ENCODE measurements at regions not wholly inside any gene's neighbourhood (a gene's known extent, or its start where the extent isn't known, plus 50 kb on each side); places are given as distances from the start of the nearest gene placed in this dataset.
A peak's percentile ranks its signal among the peaks of the same experiment; 100 is the strongest.
"Not testable (repeated sequence)": the region's sequence is repeated elsewhere in the genome, so short reads cannot be mapped to it uniquely, and the experiment has no call there.

DNA sequence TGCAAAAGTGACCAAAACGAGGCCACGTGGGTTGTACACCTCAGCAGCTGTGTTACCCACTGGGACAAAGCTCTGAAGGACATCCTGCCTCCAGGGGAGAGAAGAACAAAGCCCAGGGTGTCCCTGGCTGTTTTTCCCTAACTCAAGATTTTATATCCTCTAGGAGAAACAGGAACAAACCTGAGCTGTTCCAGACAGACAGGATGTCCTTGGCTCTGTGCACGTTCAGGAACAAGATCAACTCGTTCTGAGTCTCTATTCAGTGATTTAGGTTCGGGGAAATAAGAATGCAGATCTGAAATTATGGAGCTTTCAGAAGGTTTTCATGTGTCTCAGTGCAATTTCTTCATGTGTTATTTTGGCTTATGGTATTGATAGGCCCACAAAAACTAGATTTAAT, 465.3 kb downstream of the TMEM121 start:
- H3K4me3 Mint-ChIP-seq, H3K27ac Mint-ChIP-seq, ATAC-seq, H3K27me3 Mint-ChIP-seq, H3K36me3 Mint-ChIP-seq, DNase-seq, H3K9me3 Mint-ChIP-seq, POLR2A ChIA-PET: not testable (repeated sequence)
- peaks cover 12 to 52% (median 42%) of the 10 kb centered on the region in 4 donors for H3K4me1 Mint-ChIP-seq

DNA sequence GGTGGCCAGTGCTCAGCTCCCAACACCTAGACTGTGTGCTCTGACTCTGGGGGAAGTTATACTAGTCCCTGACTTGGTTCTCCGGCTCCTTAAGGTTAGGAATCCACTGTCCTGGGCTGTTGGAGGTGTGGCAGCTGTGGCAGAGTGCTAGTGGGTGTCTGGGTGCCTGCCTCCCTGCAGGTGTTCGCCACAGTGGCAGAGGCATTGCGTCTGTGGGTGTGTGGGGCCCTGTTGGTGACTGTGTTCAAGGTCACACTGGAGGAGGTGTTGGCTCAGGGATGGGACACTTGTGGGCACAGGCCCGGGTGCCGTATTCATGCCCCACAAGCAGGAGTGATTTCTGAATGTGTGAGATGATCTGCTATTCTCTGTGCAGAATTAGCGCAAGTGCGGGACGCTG, 467.4 kb downstream of the TMEM121 start:
- H3K27ac Mint-ChIP-seq: peak overlapping the region in 4 of 10 donors; percentile 25 to 73 (median 70)
- no peaks in the 10 kb centered on the region for H3K27me3 Mint-ChIP-seq
- ATAC-seq: no peak
- no peaks in the 10 kb centered on the region for H3K36me3 Mint-ChIP-seq
- POLR2A ChIA-PET: no interaction called here
- peaks cover 12 to 42% (median 33%) of the 10 kb centered on the region in 4 donors for H3K4me1 Mint-ChIP-seq
- H3K9me3 Mint-ChIP-seq: peaks cover 0 to 6% (median 0%) of the 10 kb centered on the region in 9 donors
- H3K4me3 Mint-ChIP-seq: peak overlapping the region in 2 of 10 donors; percentile 34 to 59
- no peak for DNase-seq

DNA sequence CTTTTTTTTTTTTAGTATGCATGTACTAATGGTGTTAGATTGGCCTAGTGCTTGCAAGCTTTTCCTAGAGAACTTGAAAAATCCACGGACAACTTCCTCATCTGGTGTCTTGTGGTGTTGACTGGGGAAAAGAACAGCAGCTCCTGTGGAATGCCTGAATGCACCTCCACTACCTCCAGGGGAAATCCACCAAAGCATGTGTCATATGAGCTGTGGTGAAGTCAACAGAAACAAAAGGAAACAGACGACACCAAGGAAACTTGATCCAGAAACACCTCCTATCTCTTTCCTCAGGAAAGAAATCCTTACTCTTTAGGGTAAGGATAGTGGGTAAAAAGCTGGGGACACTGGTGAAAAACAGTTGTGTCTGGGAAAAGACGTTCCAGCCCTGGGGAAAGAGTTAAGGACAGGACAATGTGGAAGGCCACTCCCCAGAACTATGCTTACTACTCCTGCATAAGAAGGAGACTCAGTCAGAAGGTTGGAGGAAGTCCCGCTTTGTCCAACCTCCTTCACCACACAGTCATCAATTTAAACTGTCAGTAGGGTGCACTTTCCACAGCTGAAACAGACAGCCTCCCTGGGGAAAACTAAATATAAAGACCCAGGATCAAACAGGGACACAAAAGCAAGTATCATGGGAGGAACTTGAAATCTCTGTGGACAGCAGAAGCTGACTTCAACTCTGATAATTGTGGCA, 468.8 kb downstream of the TMEM121 start:
- DNase-seq, H3K27ac Mint-ChIP-seq, H3K9me3 Mint-ChIP-seq, H3K36me3 Mint-ChIP-seq, ATAC-seq, H3K4me3 Mint-ChIP-seq, H3K27me3 Mint-ChIP-seq, POLR2A ChIA-PET: not testable (repeated sequence)
- peaks cover 12 to 38% (median 30%) of the 10 kb centered on the region in 4 donors for H3K4me1 Mint-ChIP-seq

GRCh38 chr14:105998597-105998996, 472.2 kb downstream of the TMEM121 start:
- peaks cover 0 to 10% (median 0%) of the 10 kb centered on the region in 9 donors for H3K9me3 Mint-ChIP-seq
- H3K36me3 Mint-ChIP-seq, H3K27me3 Mint-ChIP-seq, DNase-seq: not testable (repeated sequence)
- POLR2A ChIA-PET: interaction anchor here (0.9 kb wide), 1 partner anchor 17 kb away, joined by 3 read pairs; no protein-coding TSS in a partner anchor
- ATAC-seq: peak in 1 of 2 donors; percentile 11
- H3K27ac Mint-ChIP-seq: peak overlapping the region in 9 of 10 donors; percentile 0 to 88 (median 78)
- H3K4me3 Mint-ChIP-seq: peak overlapping the region; percentile 6 to 81 (median 44)
- peaks cover 15 to 50% (median 37%) of the 10 kb centered on the region in 4 donors for H3K4me1 Mint-ChIP-seq

DNA sequence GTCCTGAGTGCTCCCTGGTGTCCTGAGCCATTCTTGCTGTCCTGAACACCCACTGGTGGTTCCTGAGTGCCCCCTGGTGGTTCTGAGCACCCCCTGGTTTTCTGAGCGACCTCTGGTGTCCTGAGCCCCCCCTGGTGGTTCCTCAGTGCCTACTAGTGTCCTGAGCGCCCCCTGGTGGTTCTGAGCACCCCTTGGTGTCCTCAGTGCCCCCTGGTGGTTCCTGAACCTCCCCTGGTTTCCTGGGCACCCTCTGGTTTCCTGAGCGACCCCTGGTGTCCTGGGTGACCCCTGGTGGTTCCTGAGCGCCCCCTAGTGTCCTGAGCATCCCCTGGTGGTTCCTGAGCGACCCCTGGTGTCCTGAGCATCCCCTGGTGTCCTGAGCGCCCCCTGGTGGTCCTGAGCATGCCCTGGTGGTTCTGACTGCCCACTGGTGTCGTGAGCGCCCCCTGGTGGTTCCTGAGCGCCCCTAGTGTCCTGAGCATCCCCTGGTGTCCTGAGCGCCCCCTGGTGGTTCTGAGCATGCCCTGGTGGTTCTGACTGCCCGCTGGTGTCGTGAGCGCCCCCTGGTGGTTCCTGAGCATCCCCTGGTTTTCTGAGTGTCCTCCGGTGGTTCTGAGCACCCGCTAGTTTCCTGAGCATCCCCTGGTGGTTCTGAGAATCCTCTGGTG, 473.1 kb downstream of the TMEM121 start:
- Mint-ChIP-seq H3K36me3 (no peaks in the 10 kb centered on the region), H3K4me1 (peaks cover 12 to 49% (median 29%) of the 10 kb centered on the region in 4 donors), H3K4me3 (peak overlapping the region in 4 of 10 donors; percentile 15 to 76 (median 24)), H3K9me3 (peaks cover 0 to 10% (median 0%) of the 10 kb centered on the region in 9 donors), H3K27ac (peak overlapping the region in 4 of 10 donors; percentile 20 to 84 (median 79)), H3K27me3 (no peaks in the 10 kb centered on the region)
- POLR2A ChIA-PET: no interaction called here
- DNase-seq: peak; percentile 45 to 87 (median 66)
- ATAC-seq: peak; percentile 73 to 80

DNA sequence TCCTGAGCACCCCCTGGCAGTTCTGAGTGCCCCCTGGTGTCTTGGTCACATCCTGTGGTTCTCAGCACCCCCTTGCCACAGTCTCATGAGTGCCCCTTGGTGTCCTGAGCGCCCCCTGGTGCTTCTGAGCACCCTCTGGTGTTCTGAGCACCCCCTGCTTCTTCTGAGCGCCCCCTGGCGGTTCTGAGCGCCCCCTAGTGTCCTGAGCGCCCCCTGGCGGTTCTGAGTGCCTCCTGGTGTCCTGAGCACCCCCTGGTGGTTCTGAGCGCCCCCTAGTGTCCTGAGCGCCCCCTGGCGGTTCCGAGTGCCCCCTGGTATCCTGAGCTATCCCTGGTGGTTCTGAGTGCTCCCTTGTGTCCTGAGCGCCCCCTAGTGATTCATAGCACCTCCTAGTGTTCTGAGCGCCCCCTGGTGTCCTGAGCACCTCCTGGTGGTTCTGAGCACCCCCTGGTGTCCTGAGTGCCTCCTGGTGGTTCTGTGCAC, 473.7 kb downstream of the TMEM121 start:
- ATAC-seq, POLR2A ChIA-PET, H3K27me3 Mint-ChIP-seq, H3K36me3 Mint-ChIP-seq: not testable (repeated sequence)
- H3K4me3 Mint-ChIP-seq: peak overlapping the region in 1 of 10 donors; percentile 18
- peaks cover 0 to 10% (median 0%) of the 10 kb centered on the region in 9 donors for H3K9me3 Mint-ChIP-seq
- DNase-seq: peak in 5 of 10 donors; percentile 8 to 27 (median 19)
- peak overlapping the region in 2 of 10 donors; percentile 36 to 80 for H3K27ac Mint-ChIP-seq
- peaks cover 14 to 50% (median 34%) of the 10 kb centered on the region in 4 donors for H3K4me1 Mint-ChIP-seq

- peaks cover 15 to 58% (median 44%) of the 10 kb centered on the region in 4 donors for H3K4me1 Mint-ChIP-seq
- peaks cover 0 to 10% (median 0%) of the 10 kb centered on the region in 9 donors for H3K9me3 Mint-ChIP-seq
- DNase-seq: peak in 5 of 10 donors; percentile 11 to 51 (median 30)
These were observed 474.9 kb downstream of the TMEM121 start for GRCh38 chr14:106001277-106001676.

DNA sequence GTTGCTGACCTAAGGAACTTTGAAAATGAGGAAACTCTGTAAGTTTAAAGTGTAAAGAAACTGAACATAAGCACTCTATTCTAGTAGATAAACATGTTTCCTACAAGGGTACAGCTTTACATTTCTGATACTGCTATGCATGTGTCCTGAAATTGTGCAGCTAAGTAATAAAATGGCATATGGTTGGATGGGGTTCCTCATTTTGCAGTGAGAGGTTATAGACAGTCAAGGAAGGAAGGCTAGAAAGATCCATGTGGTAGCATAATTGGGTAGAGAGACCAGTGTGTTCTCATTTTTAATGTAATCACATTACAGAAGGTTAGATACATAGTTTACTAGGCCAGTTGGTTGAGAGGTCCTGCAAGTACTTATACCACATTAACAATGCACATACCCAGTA, 477.0 kb downstream of the TMEM121 start:
- Mint-ChIP-seq H3K36me3 (no peaks in the 10 kb centered on the region), H3K27ac (peak overlapping the region in 1 of 10 donors; percentile 36), H3K4me3 (peak overlapping the region in 1 of 10 donors; percentile 30), H3K27me3 (no peaks in the 10 kb centered on the region), H3K9me3 (peaks cover 0 to 10% (median 0%) of the 10 kb centered on the region in 9 donors), H3K4me1 (peaks cover 15 to 51% (median 39%) of the 10 kb centered on the region in 4 donors)
- POLR2A ChIA-PET: no interaction called here
- DNase-seq: no peak
- ATAC-seq: no peak

More at GRCh38 chr14:106001277-106001676, 474.9 kb downstream of the TMEM121 start:
- H3K27ac Mint-ChIP-seq: peak overlapping the region in 6 of 10 donors; percentile 18 to 64 (median 36)
- H3K36me3 Mint-ChIP-seq, H3K27me3 Mint-ChIP-seq, H3K4me3 Mint-ChIP-seq, POLR2A ChIA-PET: not testable (repeated sequence)
- ATAC-seq: peak in 1 of 2 donors; percentile 45

DNA sequence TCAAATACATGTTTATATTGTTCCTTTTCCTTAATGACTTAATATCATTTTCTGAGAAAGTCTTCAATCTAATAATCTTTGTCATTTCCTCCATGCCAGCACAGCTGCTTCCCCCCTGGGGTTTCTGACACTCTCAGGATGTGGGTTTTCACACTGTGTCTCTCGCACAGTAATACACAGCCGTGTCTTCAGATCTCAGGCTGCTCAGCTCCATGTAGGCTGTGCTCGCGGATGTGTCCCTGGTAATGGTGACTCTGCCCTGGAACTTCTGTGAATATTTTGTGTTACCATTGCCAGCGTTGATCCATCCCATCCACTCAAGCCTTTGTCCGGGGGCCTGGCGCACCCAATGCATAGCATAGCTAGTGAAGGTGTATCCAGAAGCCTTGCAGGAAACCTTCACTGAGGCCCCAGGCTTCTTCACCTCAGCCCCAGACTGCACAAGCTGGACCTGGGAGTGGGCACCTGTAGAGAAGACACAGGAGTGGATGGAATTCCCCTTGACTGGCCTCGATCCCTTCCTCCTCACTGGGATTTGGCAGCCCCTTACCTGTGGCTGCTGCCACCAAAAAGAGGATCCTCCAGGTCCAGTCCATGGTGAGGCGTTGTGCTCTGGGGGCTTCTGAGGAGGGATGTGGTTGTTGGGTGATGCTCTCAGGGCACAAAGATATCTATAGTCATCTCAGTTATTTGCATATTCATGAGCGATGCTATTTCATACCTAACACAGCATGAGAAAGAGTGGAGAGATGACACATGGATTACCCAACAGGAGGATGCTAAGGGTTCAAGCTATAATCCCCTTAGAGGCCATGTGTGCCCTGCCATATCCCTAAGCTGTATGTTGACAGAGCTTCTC, 478.8 kb downstream of the TMEM121 start:
- H3K27me3 Mint-ChIP-seq, H3K36me3 Mint-ChIP-seq, H3K9me3 Mint-ChIP-seq: not testable (repeated sequence)
- Mint-ChIP-seq H3K4me1 (peaks cover 10 to 42% (median 30%) of the 10 kb centered on the region in 4 donors), H3K4me3 (peak overlapping the region; percentile 58 to 85 (median 81)), H3K27ac (peak overlapping the region; percentile 65 to 96 (median 89))
- peak; percentile 76 to 81 for ATAC-seq
- peak; percentile 33 to 81 (median 67) for DNase-seq
- POLR2A ChIA-PET: interaction anchor here (1.4 to 1.8 kb wide), 2 partner anchors 24 to 30 kb away, joined by 6 to 16 read pairs; no protein-coding TSS in a partner anchor

DNA sequence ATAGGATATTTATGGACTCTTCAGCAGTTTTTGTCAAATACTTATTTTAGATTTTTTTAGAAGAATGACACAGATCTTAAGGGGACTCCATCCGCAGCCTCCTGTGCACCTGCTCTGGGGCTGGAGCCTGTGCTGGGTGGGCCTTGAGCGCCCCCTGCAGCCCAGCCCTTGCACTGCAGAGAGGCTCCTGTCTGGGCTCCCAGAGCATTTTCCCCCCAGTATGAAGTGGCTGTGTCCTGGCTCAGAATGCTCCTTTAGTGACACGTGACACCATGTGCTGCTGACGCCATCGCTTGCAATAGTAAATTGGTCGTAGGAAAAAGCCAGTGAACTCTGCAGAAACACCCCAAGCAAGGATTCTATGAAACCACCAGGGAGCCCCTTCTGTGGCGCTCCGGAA, 479.7 kb downstream of the TMEM121 start:
- Mint-ChIP-seq H3K4me1 (peaks cover 10 to 42% (median 30%) of the 10 kb centered on the region in 4 donors), H3K4me3 (peak overlapping the region; percentile 44 to 81 (median 66)), H3K27ac (peak overlapping the region in 9 of 10 donors; percentile 59 to 94 (median 80))
- DNase-seq (peak; percentile 30 to 77 (median 60)), ATAC-seq (peak; percentile 45 to 65)
- not testable (repeated sequence) for H3K36me3 Mint-ChIP-seq, H3K9me3 Mint-ChIP-seq, H3K27me3 Mint-ChIP-seq
- POLR2A ChIA-PET: interaction anchor here (1.8 kb wide), 1 partner anchor 24 kb away, joined by 16 read pairs; no protein-coding TSS in a partner anchor

- H3K9me3 Mint-ChIP-seq, H3K36me3 Mint-ChIP-seq, H3K27me3 Mint-ChIP-seq, POLR2A ChIA-PET, DNase-seq, ATAC-seq, H3K4me3 Mint-ChIP-seq: not testable (repeated sequence)
- Mint-ChIP-seq H3K27ac (peak overlapping the region in 2 of 10 donors; percentile 27 to 55), H3K4me1 (peaks cover 13 to 41% (median 32%) of the 10 kb centered on the region in 4 donors)
These were observed 480.3 kb downstream of the TMEM121 start for GRCh38 chr14:106006716-106007115.

DNA sequence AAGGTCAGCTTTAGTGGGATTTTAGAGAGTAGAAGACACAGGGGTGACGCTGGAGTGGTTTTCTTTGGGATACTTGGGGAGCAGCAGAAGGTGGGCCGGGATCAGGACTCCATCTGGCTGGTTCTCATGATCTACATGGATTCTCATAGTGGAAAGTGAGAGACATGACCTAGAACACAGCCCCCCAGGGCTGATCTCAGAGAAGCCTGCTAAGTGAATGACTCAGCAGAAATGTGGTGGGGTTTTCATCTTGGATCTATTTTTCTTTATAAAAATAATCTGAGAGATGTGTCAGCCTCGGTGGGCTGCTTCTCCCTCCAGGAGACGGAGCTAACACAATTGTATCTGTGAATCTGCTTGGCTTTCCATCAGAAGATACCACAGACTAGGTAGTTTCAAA, 484.4 kb downstream of the TMEM121 start:
- H3K27me3 Mint-ChIP-seq: peaks cover 0 to 10% (median 3%) of the 10 kb centered on the region in 5 donors
- DNase-seq (no peak), ATAC-seq (no peak)
- POLR2A ChIA-PET: no interaction called here
- H3K9me3 Mint-ChIP-seq: no peaks in the 10 kb centered on the region
- H3K27ac Mint-ChIP-seq: no peak overlapping the region
- H3K36me3 Mint-ChIP-seq: no peaks in the 10 kb centered on the region
- peaks cover 8 to 22% (median 16%) of the 10 kb centered on the region in 4 donors for H3K4me1 Mint-ChIP-seq
- H3K4me3 Mint-ChIP-seq: no peak overlapping the region
